CD4-positive, alpha-beta T cell (primary cell): ENCODE measurements at regions not wholly inside any gene's neighbourhood (a gene's known extent, or its start where the extent isn't known, plus 50 kb on each side); places are given as distances from the start of the nearest gene placed in this dataset.

Source experiments
- ATAC-seq: fragments of 200-7000 bp; cut with Tn5 transposase; one replicate; pipeline ENCODE4 v1.10.0; 2022; ENCODE audit warnings: mild to moderate bottlenecking; ENCODE audit not compliant: poor library complexity
- CTCF ChIA-PET: fragments of 350-600 bp; sonication (Branson Sonifier 250); formaldehyde crosslinking; loops from one replicate; lab custom pipeline; 2021; ENCODE audit warnings: antibody characterized with exemption, inconsistent platforms; lab: Charles Lee
- POLR2A ChIA-PET: fragments of 350-600 bp; sonication (Branson Sonifier 250); formaldehyde crosslinking; loops from one replicate; lab custom pipeline; 2021; ENCODE audit warnings: antibody characterized with exemption, inconsistent platforms; lab: Charles Lee
- DNase-seq, 14 experiments: peaks; one replicate each; pipeline ENCODE4 v3.0.0-alpha.2; 2013 to 2020; ENCODE audit warnings: mixed read lengths in 2 of 14
- H3K27ac ChIP-seq, 2 donors: one replicate each; pipeline versions ENCODE4 v1.5.1 to v1.7.0; 2013; ENCODE audit warnings: low read length in 2 of 2, low read depth in 1 of 2, mild to moderate bottlenecking in 1 of 2
- H3K27me3 ChIP-seq, 2 experiments: 1 replicate in 1 of 2; 2 replicates in 1 of 2; pipeline versions ENCODE4 v1.6.1 to v1.7.0; 2013; ENCODE audit warnings: low read length in 2 of 2, control low read depth in 1 of 2, mild to moderate bottlenecking in 1 of 2, moderate library complexity in 1 of 2; ENCODE audit not compliant: insufficient read depth in 2 of 2, control insufficient read depth in 1 of 2
- H3K36me3 ChIP-seq: one replicate; pipeline ENCODE4 v1.6.1; 2013; ENCODE audit warnings: low read length, control low read depth; ENCODE audit not compliant: insufficient read depth
- H3K4me1 ChIP-seq: one replicate; pipeline ENCODE4 v1.6.1; 2013; ENCODE audit warnings: low read length, control low read depth; ENCODE audit not compliant: insufficient read depth
- H3K4me3 ChIP-seq: one replicate; pipeline ENCODE4 v1.5.1; 2013; ENCODE audit warnings: mild to moderate bottlenecking, low read length, moderate library complexity
- H3K9me3 ChIP-seq, 2 experiments: 1 replicate in 1 of 2; 2 replicates in 1 of 2; pipeline versions ENCODE4 v1.6.1 to v1.7.0; 2013; ENCODE audit warnings: low read length in 2 of 2, mild to moderate bottlenecking in 2 of 2, control low read depth in 1 of 2, moderate library complexity in 1 of 2; ENCODE audit not compliant: control insufficient read depth in 1 of 2, insufficient read depth in 1 of 2
- H3K27ac Mint-ChIP-seq: one replicate; pipeline ENCODE4 v1.8.0; 2020; ENCODE audit warnings: mixed read lengths
- H3K27me3 Mint-ChIP-seq: one replicate; pipeline ENCODE4 v1.8.0; 2021; ENCODE audit warnings: mixed read lengths
- H3K36me3 Mint-ChIP-seq: one replicate; pipeline ENCODE4 v1.8.0; 2021; ENCODE audit warnings: low read depth, mixed read lengths
- H3K4me1 Mint-ChIP-seq: one replicate; pipeline ENCODE4 v1.8.0; 2021; ENCODE audit warnings: low read depth, mixed read lengths
- H3K4me3 Mint-ChIP-seq: one replicate; pipeline ENCODE4 v1.8.0; 2020; ENCODE audit warnings: mild to moderate bottlenecking, mixed read lengths
- H3K9me3 Mint-ChIP-seq: one replicate; pipeline ENCODE4 v1.8.0; 2020; ENCODE audit warnings: mixed read lengths
- intact Hi-C, 2 experiments: fragments of 100-400 bp; cut with DNase I in 1 of 2; cut with micrococcal nuclease in 1 of 2; formaldehyde crosslinking; loops; one replicate each; pipeline versions ENCODE4 v1.15.1 to v1.9.0; 2023 to 2025; cut with DNase I, micrococcal nuclease
- TF ChIP-seq, protein P1 (sequence below): fragments of 200-600 bp; IDR thresholded peaks from one replicate; pipeline ENCODE4 v1.8.0; 2022; ENCODE audit warnings: antibody characterized with exemption, mild to moderate bottlenecking

GRCh38 chr4:135834471-135834870 is 1632.9 kb upstream of the PABPC4L start:
- Mint-ChIP-seq H3K4me1 (no peaks in the 10 kb centered on the region), H3K9me3 (peaks cover 4% of the 10 kb centered on the region), H3K36me3 (no peaks in the 10 kb centered on the region), H3K4me3 (no peak overlapping the region), H3K27ac (no peak overlapping the region), H3K27me3 (no peaks in the 10 kb centered on the region)
- DNase-seq = no peak
- no peaks in the 10 kb centered on the region for H3K36me3 ChIP-seq
- TF ChIP-seq, protein P1, sequence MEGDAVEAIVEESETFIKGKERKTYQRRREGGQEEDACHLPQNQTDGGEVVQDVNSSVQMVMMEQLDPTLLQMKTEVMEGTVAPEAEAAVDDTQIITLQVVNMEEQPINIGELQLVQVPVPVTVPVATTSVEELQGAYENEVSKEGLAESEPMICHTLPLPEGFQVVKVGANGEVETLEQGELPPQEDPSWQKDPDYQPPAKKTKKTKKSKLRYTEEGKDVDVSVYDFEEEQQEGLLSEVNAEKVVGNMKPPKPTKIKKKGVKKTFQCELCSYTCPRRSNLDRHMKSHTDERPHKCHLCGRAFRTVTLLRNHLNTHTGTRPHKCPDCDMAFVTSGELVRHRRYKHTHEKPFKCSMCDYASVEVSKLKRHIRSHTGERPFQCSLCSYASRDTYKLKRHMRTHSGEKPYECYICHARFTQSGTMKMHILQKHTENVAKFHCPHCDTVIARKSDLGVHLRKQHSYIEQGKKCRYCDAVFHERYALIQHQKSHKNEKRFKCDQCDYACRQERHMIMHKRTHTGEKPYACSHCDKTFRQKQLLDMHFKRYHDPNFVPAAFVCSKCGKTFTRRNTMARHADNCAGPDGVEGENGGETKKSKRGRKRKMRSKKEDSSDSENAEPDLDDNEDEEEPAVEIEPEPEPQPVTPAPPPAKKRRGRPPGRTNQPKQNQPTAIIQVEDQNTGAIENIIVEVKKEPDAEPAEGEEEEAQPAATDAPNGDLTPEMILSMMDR = no peak
- CTCF ChIA-PET = no interaction called here
- H3K9me3 ChIP-seq = peaks cover 0 to 4% of the 10 kb centered on the region in 2 experiments
- intact Hi-C loops = no loop called here
- no peak overlapping the region for H3K27ac ChIP-seq
- H3K27me3 ChIP-seq = no peaks in the 10 kb centered on the region
- no peak overlapping the region for H3K4me3 ChIP-seq
- no peak for ATAC-seq
- no peaks in the 10 kb centered on the region for H3K4me1 ChIP-seq
- POLR2A ChIA-PET = no interaction called here

- Mint-ChIP-seq H3K4me1 (no peaks in the 10 kb centered on the region), H3K4me3 (no peak overlapping the region), H3K36me3 (no peaks in the 10 kb centered on the region), H3K27me3 (no peaks in the 10 kb centered on the region), H3K27ac (no peak overlapping the region), H3K9me3 (peaks cover 4% of the 10 kb centered on the region)
- no peaks in the 10 kb centered on the region for H3K36me3 ChIP-seq
- ChIA-PET CTCF (no interaction called here), POLR2A (no interaction called here)
- no peaks in the 10 kb centered on the region for H3K4me1 ChIP-seq
- ATAC-seq (no peak), DNase-seq (no peak)
- intact Hi-C loops = no loop called here
- H3K27me3 ChIP-seq = no peaks in the 10 kb centered on the region
- TF ChIP-seq, protein P1 = no peak
- peaks cover 0 to 4% of the 10 kb centered on the region in 2 experiments for H3K9me3 ChIP-seq
- H3K27ac ChIP-seq = no peak overlapping the region
- H3K4me3 ChIP-seq = no peak overlapping the region
These were observed 1631.9 kb upstream of the PABPC4L start for GRCh38 chr4:135833529-135833928.

DNA sequence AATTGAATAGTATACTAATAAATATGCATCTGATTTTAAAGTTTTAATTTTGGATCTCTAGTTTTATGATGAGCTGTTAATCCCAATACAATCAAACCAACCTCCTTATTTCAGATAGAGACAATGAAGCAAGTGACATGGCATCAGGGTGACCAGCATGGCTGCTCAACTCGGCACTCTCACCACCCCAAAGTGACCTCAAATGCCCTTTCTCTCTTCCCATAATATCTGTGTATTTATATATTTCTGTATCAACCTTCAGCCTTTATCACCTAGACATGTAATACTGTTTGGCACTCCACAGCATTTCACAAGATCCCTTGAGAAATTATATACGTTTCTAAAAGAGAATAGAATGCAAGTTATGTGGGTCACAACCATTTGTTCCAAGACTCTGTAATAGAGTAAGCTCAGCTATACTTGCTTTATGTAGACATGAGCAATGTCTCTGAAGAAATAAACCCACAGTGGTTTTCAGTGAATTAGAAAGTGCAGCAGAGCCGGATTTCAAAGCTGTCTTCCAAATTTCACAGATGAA is 1623.2 kb upstream of the PABPC4L start:
- intact Hi-C loops = no loop called here
- Mint-ChIP-seq H3K27me3 (no peaks in the 10 kb centered on the region), H3K4me3 (no peak overlapping the region), H3K9me3 (peaks cover 14% of the 10 kb centered on the region), H3K4me1 (no peaks in the 10 kb centered on the region), H3K27ac (no peak overlapping the region), H3K36me3 (no peaks in the 10 kb centered on the region)
- ATAC-seq (no peak), DNase-seq (no peak)
- H3K27ac ChIP-seq = no peak overlapping the region
- H3K27me3 ChIP-seq = no peaks in the 10 kb centered on the region
- no peaks in the 10 kb centered on the region for H3K4me1 ChIP-seq
- no peaks in the 10 kb centered on the region for H3K36me3 ChIP-seq
- TF ChIP-seq, protein P1 = no peak
- POLR2A ChIA-PET = no interaction called here
- CTCF ChIA-PET = no interaction called here
- H3K9me3 ChIP-seq = no peaks in the 10 kb centered on the region
- no peak overlapping the region for H3K4me3 ChIP-seq
